B cell (primary cell): ENCODE measurements at regions not wholly inside any gene's neighbourhood (a gene's known extent, or its start where the extent isn't known, plus 50 kb on each side); places are given as distances from the start of the nearest gene placed in this dataset.

Source experiments
- ATAC-seq: fragments of 200-7000 bp; cut with Tn5 transposase; one replicate; pipeline ENCODE4 v1.10.0; 2021; ENCODE audit warnings: low read depth, mild to moderate bottlenecking, moderate number of reproducible peaks, moderate library complexity
- CTCF ChIA-PET: fragments of 350-600 bp; sonication (Branson Sonifier 250); formaldehyde crosslinking; loops from one replicate; lab custom pipeline; 2021; ENCODE audit warnings: antibody characterized with exemption, inconsistent platforms; lab: Charles Lee
- POLR2A ChIA-PET: fragments of 350-600 bp; sonication (Branson Sonifier 250); formaldehyde crosslinking; loops from one replicate; lab custom pipeline; 2021; ENCODE audit warnings: antibody characterized with exemption; lab: Charles Lee
- DNase-seq: peaks from one replicate; pipeline ENCODE4 v3.0.0; 2013
- H2AFZ ChIP-seq: 2 replicates; pipeline ENCODE4 v1.6.1; 2012; ENCODE audit warnings: mild to moderate bottlenecking, low read depth, low read length; ENCODE audit not compliant: insufficient read depth, poor library complexity, severe bottlenecking
- H3K27ac ChIP-seq, 2 donors: 1 replicate in 1 of 2; 2 replicates in 1 of 2; pipeline ENCODE4 v1.5.1; 2012 to 2013; ENCODE audit warnings: low read length in 2 of 2, mild to moderate bottlenecking in 2 of 2, moderate library complexity in 1 of 2
- H3K27me3 ChIP-seq, 4 experiments: fragments of 200-600 bp in 1 of 4; sonication (generic) in 1 of 4; replicated peaks in 1 of 4; 1 replicate in 2 of 4; 2 replicates in 2 of 4; pipeline versions ENCODE4 v1.6.1 to v1.7.0; 2013 to 2016; ENCODE audit warnings: low read length in 3 of 4, mild to moderate bottlenecking in 2 of 4, mixed read lengths in 1 of 4, moderate library complexity in 1 of 4; ENCODE audit not compliant: insufficient read depth in 4 of 4, control insufficient read depth in 3 of 4; ENCODE audit errors: control extremely low read depth in 1 of 4
- H3K36me3 ChIP-seq, 2 experiments: replicated peaks in 1 of 2; 1 replicate in 1 of 2; 2 replicates in 1 of 2; pipeline versions ENCODE4 v1.6.1 to v1.7.1; 2013; ENCODE audit warnings: low read length in 1 of 2; ENCODE audit not compliant: insufficient read depth in 2 of 2, control insufficient read depth in 1 of 2; ENCODE audit errors: control extremely low read depth in 1 of 2, extremely low read depth in 1 of 2
- H3K4me1 ChIP-seq, 2 donors: fragments of 200-600 bp in 1 of 2; sonication (generic) in 1 of 2; 1 replicate in 1 of 2; 2 replicates in 1 of 2; pipeline versions ENCODE4 v1.5.1 to v1.6.1; 2013 to 2017; ENCODE audit warnings: low read length in 2 of 2; ENCODE audit not compliant: control insufficient read depth in 2 of 2, insufficient read depth in 2 of 2
- H3K4me2 ChIP-seq: replicated peaks from 2 replicates; pipeline ENCODE3; 2012; ENCODE audit warnings: mild to moderate bottlenecking, low read depth, low read length; ENCODE audit not compliant: poor library complexity, severe bottlenecking
- H3K4me3 ChIP-seq, 5 experiments: fragments of 200-600 bp in 1 of 5; sonication (generic) in 1 of 5; 1 replicate in 3 of 5; 2 replicates in 2 of 5; pipeline versions ENCODE4 v1.5.1 to v1.7.0; 2011 to 2016; ENCODE audit warnings: low read length in 4 of 5, mild to moderate bottlenecking in 4 of 5, low read depth in 2 of 5, control low read depth in 1 of 5, moderate library complexity in 1 of 5; ENCODE audit not compliant: insufficient read depth in 1 of 5; ENCODE audit errors: control extremely low read depth in 1 of 5, extremely low read depth in 1 of 5
- H3K79me2 ChIP-seq: fragments of 200-600 bp; sonication (generic); one replicate; pipeline ENCODE4 v1.6.0; 2016; ENCODE audit warnings: low read length; ENCODE audit not compliant: control insufficient read depth, insufficient read depth
- H3K9ac ChIP-seq: fragments of 200-600 bp; sonication (generic); 2 replicates; pipeline ENCODE4 v1.6.1; 2017; ENCODE audit warnings: mild to moderate bottlenecking, low read length, moderate library complexity
- H3K9me3 ChIP-seq, 3 donors: one replicate each; pipeline versions ENCODE4 v1.6.1 to v1.7.1; 2013; ENCODE audit warnings: low read length in 2 of 3; ENCODE audit not compliant: control insufficient read depth in 2 of 3, insufficient read depth in 1 of 3; ENCODE audit errors: control extremely low read depth in 1 of 3
- H4K20me1 ChIP-seq: 2 replicates; pipeline ENCODE4 v1.6.0; 2012; ENCODE audit warnings: mild to moderate bottlenecking, low read length; ENCODE audit not compliant: insufficient read depth, control insufficient read depth, poor library complexity, severe bottlenecking
- H3K27ac Mint-ChIP-seq: one replicate; pipeline ENCODE4 v1.8.0; 2021; ENCODE audit warnings: mixed read lengths
- H3K27me3 Mint-ChIP-seq: one replicate; pipeline ENCODE4 v1.8.0; 2021; ENCODE audit warnings: mixed read lengths
- H3K4me1 Mint-ChIP-seq: one replicate; pipeline ENCODE4 v1.8.0; 2021; ENCODE audit warnings: mixed read lengths
- H3K4me3 Mint-ChIP-seq: one replicate; pipeline ENCODE4 v1.8.0; 2021; ENCODE audit warnings: mixed read lengths
- H3K9me3 Mint-ChIP-seq: one replicate; pipeline ENCODE4 v1.8.0; 2022; ENCODE audit warnings: mixed read lengths; ENCODE audit not compliant: insufficient read depth
- CTCF ChIP-seq: fragments of 200-600 bp; IDR thresholded peaks from one replicate; pipeline ENCODE4 v1.8.0; 2022; ENCODE audit warnings: antibody characterized with exemption, mild to moderate bottlenecking
- EZH2 ChIP-seq: IDR thresholded peaks from 2 replicates; pipeline ENCODE4 v1.6.1; 2012; ENCODE audit warnings: borderline replicate concordance, low read depth, mild to moderate bottlenecking, moderate library complexity, low read length; ENCODE audit not compliant: insufficient read depth, poor library complexity, severe bottlenecking
- WGBS: methylation state at CpG from one replicate; pipeline ENCODE4 v1.1.5; 2013; ENCODE audit warnings: missing lambda C conversion rate; ENCODE audit not compliant: insufficient coverage; 5-methylcytosine and 5-hydroxymethylcytosine counted together
- intact Hi-C: fragments of 100-400 bp; cut with micrococcal nuclease; formaldehyde crosslinking; loops from one replicate; pipeline ENCODE4 v1.10.0; 2022

- Mint-ChIP-seq H3K4me3 (no peak overlapping the region), H3K4me1 (no peaks in the 10 kb centered on the region), H3K9me3 (peaks cover 2% of the 10 kb centered on the region), H3K27me3 (no peaks in the 10 kb centered on the region), H3K27ac (no peak overlapping the region)
- no peak overlapping the region for H3K27ac ChIP-seq
- ChIA-PET CTCF (no interaction called here), POLR2A (no interaction called here)
- no peak overlapping the region for H3K4me2 ChIP-seq
- H4K20me1 ChIP-seq: no peaks in the 10 kb centered on the region
- TF ChIP-seq CTCF (no peak), EZH2 (no peak)
- intact Hi-C loops: no loop called here
- ATAC-seq (no peak), DNase-seq (no peak)
- no peaks in the 10 kb centered on the region for H3K36me3 ChIP-seq
- no peaks in the 10 kb centered on the region for H3K9me3 ChIP-seq
- no CpG with 5 or more reads among the region's 1 CpG for WGBS
- H3K27me3 ChIP-seq: no peaks in the 10 kb centered on the region
- no peaks in the 10 kb centered on the region for H3K79me2 ChIP-seq
- no peak overlapping the region for H3K4me3 ChIP-seq
- H3K4me1 ChIP-seq: no peaks in the 10 kb centered on the region
- H2AFZ ChIP-seq: no peak overlapping the region
- H3K9ac ChIP-seq: no peak overlapping the region
Measured at GRCh38 chr1:194039578-194039977, 853.2 kb upstream of the B3GALT2 start.

GRCh38 chr1:194033646-194034045, 847.2 kb upstream of the B3GALT2 start:
- POLR2A ChIA-PET: no interaction called here
- CTCF ChIA-PET: no interaction called here
- ATAC-seq: no peak

More at GRCh38 chr1:194033646-194034045, 847.2 kb upstream of the B3GALT2 start:
- H3K9ac ChIP-seq: no peak overlapping the region
- no peak for DNase-seq
- H3K4me2 ChIP-seq: no peak overlapping the region
- H3K9me3 ChIP-seq: peaks cover 0 to 10% (median 7%) of the 10 kb centered on the region in 3 donors
- H4K20me1 ChIP-seq: no peaks in the 10 kb centered on the region
- H3K4me1 ChIP-seq: no peaks in the 10 kb centered on the region
- no peaks in the 10 kb centered on the region for H3K79me2 ChIP-seq
- H3K4me3 Mint-ChIP-seq: no peak overlapping the region
- no peak overlapping the region for H2AFZ ChIP-seq
- H3K27ac Mint-ChIP-seq: no peak overlapping the region
- H3K4me3 ChIP-seq: no peak overlapping the region
- no peaks in the 10 kb centered on the region for H3K27me3 Mint-ChIP-seq
- no peaks in the 10 kb centered on the region for H3K36me3 ChIP-seq
- no peaks in the 10 kb centered on the region for H3K27me3 ChIP-seq
- intact Hi-C loops: no loop called here
- no peaks in the 10 kb centered on the region for H3K4me1 Mint-ChIP-seq
- TF ChIP-seq CTCF (no peak), EZH2 (no peak)
- no peak overlapping the region for H3K27ac ChIP-seq
- H3K9me3 Mint-ChIP-seq: peaks cover 5% of the 10 kb centered on the region
